GM18870 (cell line): ENCODE measurements at regions not wholly inside any gene's neighbourhood (a gene's known extent, or its start where the extent isn't known, plus 50 kb on each side); places are given as distances from the start of the nearest gene placed in this dataset.

Source experiments
- ATAC-seq: cut with Tn5 transposase; IDR thresholded peaks from one replicate; pipeline ENCODE4 v1.9.1; 2021; ENCODE audit warnings: moderate library complexity; ENCODE audit not compliant: unreplicated experiment

DNA sequence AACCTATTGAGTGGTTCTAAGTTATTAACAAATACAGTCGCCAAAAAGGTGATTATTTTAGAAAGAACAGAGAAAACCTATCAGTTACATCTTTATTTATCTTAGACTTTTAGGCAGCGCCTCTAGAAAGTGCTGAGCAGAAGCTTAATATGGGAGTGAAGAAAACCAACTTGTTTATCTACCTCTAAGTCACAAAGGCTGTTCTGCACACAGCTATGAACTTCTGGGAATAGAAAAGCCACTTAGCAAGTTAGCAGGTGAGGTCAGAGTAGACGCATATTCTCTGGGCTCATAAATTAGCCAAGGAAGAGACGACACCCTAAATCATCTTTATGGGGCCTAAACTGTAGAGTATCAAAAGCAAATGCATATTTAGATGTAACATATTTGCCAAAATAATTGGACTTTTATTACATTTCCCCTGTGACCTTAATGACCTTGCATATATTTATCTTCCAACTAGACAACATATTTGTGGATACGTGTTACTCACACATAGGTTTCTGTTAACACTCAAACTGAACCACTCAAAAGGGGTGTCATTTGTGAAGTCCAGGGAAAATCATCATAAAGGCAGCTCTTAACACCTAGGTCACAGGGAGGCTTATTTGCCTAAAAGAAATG is 267.1 kb downstream of the ADGB start:
- no peak for ATAC-seq

GRCh38 chr6:146866731-146867414 is 268.1 kb downstream of the ADGB start:
- ATAC-seq = no peak

DNA sequence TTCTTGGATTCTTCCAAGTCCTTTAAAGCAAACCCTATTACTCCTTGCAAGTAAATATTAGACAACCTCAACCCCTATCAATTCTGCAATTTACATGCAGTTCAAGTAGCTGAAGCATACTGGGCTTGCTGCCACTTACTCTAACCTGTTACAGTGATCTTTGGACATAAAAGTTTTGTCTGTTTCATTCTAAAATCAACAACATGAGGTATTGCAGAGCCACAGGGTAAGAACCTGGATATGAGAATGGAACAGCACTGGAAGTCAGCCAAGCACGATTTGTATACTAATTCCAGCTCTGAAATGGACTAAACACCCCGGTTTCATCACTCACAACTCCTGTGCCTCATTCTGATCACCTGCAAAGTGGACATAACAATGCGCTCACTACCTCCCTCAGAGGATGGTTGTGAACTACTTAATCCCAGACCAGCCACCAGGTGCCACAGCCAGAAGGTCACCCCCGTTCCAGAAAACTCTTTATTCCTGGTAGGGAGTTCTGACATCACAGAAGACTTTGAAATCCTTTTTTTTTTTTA is 270.0 kb downstream of the ADGB start:
- no peak for ATAC-seq

GRCh38 chr6:146870760-146871159 is 272.0 kb downstream of the ADGB start:
- ATAC-seq = peak; percentile 92

GRCh38 chr6:146871611-146872425 is 273.0 kb downstream of the ADGB start:
- ATAC-seq = no peak

DNA sequence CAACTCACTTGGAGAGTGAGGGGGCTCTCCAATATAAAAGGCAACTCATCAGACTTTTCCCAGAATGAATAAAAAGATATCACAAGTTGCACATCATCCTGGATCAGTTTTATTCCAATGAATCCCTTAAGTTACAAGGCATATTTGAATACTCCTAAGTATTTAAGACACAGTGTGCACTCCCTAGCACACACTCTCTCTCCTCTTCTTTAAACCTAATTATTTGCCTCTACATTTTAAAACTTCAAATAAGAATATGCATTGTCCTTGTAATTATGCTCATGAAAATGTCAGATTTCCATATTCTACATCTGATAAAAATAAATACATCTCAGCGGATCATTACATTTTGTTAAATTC is 273.6 kb downstream of the ADGB start:
- ATAC-seq = no peak

DNA sequence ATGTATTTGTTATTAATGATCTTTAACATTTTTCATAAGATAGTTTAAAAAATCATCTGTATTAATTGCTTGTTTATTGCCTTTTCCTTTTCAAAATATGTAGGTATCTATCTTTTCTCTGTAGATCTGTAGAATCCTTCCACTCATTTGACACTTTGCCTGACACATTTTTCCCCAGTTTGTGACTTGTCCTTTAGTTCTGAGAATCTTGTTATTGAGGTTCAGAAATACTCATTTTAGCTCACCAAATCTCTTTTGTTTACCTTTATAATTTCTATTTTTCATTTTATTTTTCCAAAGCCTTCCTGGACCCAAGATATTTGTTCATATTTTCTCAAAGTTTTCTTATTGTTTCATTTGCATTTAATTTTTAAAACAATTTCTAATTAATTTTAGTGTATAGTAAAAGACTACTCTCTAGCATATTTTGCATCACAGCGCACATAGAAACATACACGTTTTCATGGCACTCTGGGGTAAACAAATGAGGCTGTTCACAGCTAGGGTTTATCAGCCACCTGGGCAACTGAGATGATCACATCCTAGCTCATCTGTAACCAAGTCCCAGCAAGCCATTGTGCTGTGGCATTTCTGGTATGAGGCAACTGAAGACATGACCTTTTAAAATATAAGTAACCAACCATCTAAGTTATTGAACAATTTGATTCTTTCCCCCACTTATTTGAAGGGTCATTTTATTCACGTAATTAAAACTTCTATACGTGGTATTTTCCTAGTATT is 275.7 kb downstream of the ADGB start:
- no peak for ATAC-seq

DNA sequence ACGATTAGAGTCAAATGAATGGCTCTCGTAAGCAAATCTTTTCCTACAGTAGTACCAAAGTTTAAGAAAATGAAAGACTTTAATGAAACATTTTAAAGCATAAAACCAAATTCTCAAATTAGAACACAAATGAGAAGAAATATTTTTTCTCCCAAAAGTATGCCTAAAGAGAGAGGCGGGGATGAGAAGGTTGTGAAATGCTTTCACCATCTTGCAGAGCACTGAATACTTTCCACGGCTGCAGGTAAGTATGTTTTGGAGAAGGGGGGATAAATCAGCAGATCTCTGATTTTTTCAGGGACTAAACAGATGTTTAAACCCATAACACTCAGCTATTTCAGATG is 277.1 kb downstream of the ADGB start:
- no peak for ATAC-seq

DNA sequence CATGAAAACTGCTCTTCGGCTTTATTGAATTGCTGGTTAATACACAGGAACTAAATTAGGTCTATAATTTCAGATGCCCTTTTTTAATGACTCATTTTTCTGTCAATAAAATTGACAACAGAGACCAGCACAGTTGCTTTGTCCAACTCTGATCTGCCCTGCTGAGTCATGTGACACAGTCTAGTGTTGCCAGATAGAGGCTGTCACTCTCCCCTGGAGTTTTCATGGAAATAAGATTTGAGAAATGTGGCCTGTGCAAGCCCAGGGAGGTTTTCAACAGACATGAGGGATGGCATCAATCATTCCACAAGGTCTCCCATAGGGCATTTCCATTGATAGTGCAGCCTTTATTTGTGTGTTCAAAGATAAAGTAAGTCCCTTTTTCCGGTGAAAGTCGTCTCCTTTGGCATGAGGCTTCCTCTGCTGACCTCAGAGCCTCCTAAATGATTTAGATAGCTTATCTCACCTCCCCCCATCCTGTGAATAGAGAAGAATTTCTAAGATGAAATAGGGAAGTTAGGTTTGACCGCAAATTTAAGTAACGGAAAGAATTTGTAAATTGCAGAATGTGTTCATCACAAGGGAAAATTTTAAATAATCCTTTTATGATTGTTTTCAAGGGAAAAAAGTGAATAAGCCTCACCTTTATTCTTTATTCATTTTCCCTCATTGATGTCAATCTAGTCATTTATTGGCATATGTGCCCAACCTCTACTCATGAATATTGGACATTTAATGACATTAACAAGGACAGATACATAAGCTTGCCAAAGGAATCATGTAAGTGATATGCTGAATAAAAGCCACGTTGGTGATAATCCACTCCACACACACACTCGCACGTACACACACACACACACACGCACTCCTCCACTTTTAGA is 277.7 kb downstream of the ADGB start:
- peak; percentile 59 for ATAC-seq

GRCh38 chr6:146878168-146878951 is 279.6 kb downstream of the ADGB start:
- ATAC-seq = no peak

GRCh38 chr6:146878952-146879340 is 280.2 kb downstream of the ADGB start:
- ATAC-seq = no peak

DNA sequence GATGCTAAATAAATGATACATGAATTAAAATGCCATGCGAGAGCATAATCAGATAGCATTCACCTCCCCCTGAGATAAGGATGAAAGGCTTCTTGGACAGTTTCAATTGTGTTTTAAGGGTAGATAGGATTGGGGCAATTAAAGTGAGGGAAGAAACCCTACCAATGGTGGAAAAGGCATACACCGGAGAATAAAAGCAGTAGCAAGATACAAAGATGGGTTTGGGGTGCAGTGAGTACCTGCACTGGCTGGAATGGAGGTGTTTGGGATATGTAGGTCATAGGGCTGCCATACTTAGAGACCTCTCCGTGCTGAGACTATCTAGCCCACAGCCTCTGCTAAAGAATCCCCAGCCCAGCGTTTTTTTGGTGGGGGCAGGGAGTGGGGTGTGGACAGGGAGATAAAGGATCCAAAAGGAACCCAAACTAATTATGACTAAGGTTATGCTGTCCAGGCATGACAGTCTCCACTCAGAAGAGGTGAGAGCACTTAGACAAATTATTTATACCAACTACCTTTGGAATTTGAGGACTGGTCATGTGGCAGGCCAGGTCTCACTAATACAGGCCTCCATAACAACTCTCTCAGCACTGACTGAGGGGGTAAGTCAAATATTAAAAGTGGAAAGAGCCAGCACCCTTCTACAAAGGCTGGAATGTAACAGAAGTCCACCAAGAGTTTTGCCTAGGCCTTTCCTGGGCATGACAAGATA is 280.8 kb downstream of the ADGB start:
- no peak for ATAC-seq

DNA sequence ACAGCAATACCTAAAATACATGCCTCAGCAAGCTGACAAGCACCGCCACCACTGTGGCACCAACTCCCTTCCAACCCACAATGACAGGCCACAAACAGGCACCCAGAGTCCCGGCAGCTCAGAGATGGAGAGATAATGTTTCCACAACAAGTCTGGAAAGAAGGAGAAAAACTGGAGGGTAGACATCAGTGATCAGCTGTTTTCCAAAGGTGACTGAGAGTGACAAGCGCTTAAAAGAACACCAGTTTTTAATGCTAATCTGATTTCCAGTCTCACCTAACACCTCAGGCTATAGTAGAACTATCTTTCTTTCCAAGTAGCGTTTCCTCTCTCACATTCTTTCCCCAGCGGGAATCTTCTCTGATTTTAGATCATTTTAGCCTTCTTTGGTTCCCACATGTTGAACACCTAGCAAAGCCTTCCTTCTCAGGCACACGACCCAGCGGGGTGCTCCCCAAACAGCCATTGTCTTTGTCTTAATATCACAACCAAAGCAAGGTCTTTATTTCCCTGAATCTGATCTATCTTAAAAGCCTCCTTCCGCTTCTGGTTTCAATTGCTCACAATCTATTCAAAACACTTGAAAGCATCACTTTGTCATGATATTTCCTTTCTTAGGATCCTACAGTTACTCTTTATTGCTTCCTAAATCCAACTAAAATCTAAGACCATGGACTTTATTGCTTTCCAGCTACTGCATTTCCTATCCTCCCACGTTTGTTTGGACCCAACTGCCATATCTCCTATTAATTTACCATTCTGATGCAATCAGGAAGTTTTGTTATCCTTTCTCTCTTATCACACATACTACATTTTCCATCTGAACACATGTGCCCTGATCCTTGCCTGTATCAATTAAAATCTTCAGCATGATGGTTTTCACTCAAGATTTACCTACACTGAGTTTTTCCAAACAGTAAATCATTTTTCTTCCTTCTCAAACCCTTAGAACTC is 282.7 kb downstream of the ADGB start:
- ATAC-seq = no peak

GRCh38 chr6:146883640-146884531 is 285.1 kb downstream of the ADGB start:
- no peak for ATAC-seq

DNA sequence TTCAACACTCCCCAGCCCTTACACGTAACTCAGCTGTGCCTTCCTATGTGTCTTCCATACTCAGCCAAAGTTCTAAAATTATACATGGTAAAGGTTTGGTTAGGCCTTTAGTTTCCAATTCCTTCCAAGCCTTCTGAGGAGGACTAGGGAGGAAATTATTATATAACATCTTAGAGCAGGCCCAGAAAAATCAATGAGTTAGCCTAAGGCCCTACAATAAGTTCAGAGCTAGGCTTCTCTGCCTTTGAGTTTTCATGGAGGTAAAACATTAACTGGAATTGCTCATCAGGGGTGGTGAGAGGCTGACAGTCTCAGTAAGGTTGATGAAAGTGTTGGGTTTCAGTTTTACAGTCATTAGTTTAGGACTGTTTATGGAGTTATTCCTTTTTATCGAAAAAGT is 286.0 kb downstream of the ADGB start:
- ATAC-seq = peak; percentile 97

- ATAC-seq = no peak
Observed at GRCh38 chr6:146885708-146886457, 287.1 kb downstream of the ADGB start.
